Peyer's patch (tissue), 4 donors: ENCODE measurements at regions not wholly inside any gene's neighbourhood (a gene's known extent, or its start where the extent isn't known, plus 50 kb on each side); places are given as distances from the start of the nearest gene placed in this dataset.

Source experiments
- DNase-seq, 3 donors: peaks; one replicate each; pipeline ENCODE4 v3.0.0-alpha.2; 2017 to 2019
- H3K27ac ChIP-seq, 4 donors: fragments of 200-600 bp; sonication (generic); one replicate each; pipeline ENCODE4 v1.5.1; 2016 to 2019
- H3K27me3 ChIP-seq, 2 donors: fragments of 200-600 bp; sonication (generic); one replicate each; pipeline ENCODE4 v1.5.1; 2019
- H3K36me3 ChIP-seq, 3 donors: fragments of 200-600 bp; sonication (generic); one replicate each; pipeline ENCODE4 v1.5.1; 2016 to 2019
- H3K4me1 ChIP-seq, 4 donors: fragments of 200-600 bp; sonication (generic); one replicate each; pipeline ENCODE4 v1.5.1; 2016 to 2019
- H3K4me3 ChIP-seq, 4 donors: fragments of 200-600 bp; sonication (generic); 1 replicate in 3 of 4; 2 replicates in 1 of 4; pipeline ENCODE4 v1.5.1; 2016 to 2019; ENCODE audit warnings: mild to moderate bottlenecking in 1 of 4
- H3K9me3 ChIP-seq, 4 donors: fragments of 200-600 bp; sonication (generic); one replicate each; pipeline ENCODE4 v1.5.1; 2016 to 2019; ENCODE audit warnings: mild to moderate bottlenecking in 1 of 4
- POLR2A ChIP-seq, 2 donors: fragments of 450-650 bp; IDR thresholded peaks; one replicate each; pipeline ENCODE4 v1.5.1; 2017; ENCODE audit warnings: antibody characterized with exemption in 2 of 2, mild to moderate bottlenecking in 2 of 2, moderate library complexity in 2 of 2
- TF ChIP-seq, protein P1 (sequence below), 6 experiments: fragments of 450-650 bp in 4 of 6; fragments of 200-600 bp in 2 of 6; sonication (generic) in 1 of 6; IDR thresholded peaks; one replicate each; pipeline ENCODE4 v1.5.1; 2017 to 2019; ENCODE audit warnings: antibody characterized with exemption in 6 of 6, mild to moderate bottlenecking in 3 of 6, moderate library complexity in 1 of 6

DNA sequence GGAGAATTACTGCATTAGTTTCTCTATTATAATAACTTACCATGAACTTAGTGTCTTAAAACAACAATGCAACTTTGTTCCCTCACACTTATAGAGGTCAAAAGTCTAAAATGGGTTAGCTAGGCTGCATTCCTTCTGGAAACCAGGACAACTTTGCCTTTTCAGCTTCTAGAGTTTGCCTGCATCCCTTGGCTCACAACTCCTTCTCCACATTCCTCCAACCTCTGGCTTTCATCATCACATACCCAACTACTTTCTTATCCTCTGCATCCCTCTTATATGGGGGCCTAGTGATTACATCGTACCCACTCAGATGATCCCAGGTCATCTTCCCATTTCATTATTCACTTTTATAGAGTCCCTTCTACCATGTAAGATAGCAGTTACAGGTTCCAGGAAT is 251.1 kb downstream of the C12orf50 start:
- TF ChIP-seq POLR2A (IDR thresholded peaks at IDR 0.05): no peak
- TF ChIP-seq, protein P1, sequence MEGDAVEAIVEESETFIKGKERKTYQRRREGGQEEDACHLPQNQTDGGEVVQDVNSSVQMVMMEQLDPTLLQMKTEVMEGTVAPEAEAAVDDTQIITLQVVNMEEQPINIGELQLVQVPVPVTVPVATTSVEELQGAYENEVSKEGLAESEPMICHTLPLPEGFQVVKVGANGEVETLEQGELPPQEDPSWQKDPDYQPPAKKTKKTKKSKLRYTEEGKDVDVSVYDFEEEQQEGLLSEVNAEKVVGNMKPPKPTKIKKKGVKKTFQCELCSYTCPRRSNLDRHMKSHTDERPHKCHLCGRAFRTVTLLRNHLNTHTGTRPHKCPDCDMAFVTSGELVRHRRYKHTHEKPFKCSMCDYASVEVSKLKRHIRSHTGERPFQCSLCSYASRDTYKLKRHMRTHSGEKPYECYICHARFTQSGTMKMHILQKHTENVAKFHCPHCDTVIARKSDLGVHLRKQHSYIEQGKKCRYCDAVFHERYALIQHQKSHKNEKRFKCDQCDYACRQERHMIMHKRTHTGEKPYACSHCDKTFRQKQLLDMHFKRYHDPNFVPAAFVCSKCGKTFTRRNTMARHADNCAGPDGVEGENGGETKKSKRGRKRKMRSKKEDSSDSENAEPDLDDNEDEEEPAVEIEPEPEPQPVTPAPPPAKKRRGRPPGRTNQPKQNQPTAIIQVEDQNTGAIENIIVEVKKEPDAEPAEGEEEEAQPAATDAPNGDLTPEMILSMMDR (IDR thresholded peaks at IDR 0.05): no peak
- DNase-seq: no peak
- Histone ChIP-seq H3K36me3 (no peaks in the 10 kb centered on the region), H3K9me3 (no peaks in the 10 kb centered on the region), H3K27me3 (no peaks in the 10 kb centered on the region), H3K27ac (no peak overlapping the region), H3K4me1 (no peaks in the 10 kb centered on the region), H3K4me3 (no peak overlapping the region)

DNA sequence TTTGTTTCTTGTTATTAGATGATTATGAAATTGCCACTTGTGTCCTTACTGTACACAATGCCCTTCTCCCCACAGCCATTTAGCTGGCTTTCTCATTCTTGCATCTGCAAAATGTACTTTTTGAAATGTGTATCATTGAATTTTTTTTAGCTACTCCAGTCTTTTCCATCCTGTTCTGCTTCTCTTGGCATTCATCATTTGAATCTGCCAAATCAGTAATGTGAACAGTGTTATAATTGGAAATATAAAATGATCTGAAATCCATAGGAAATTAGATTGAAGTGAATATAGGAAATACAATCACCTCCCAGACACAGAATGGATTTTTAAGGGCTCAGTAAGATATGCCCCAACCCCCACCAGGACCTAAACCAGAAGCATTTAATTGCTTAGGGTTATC is 253.4 kb downstream of the C12orf50 start:
- H3K4me1 ChIP-seq: no peaks in the 10 kb centered on the region

DNA sequence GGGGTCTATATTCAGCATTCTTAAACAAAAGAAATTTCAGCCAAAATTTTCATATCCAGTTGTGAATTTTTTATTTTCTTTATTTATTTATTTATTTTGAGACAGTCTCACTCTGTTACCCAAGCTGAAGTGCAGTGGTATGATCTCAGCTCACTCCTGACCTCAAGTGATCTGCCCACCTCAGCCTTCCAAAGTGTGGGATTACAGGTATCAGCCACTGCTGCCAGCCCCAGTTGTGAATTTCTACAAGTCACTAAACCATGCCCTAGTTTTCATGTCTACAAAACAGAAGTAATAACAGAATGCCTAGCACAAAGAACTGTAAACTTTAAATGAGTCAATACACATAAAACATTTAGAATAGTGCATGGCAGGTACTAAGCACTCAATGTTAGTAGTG is 254.2 kb downstream of the C12orf50 start:
- H3K27me3 ChIP-seq: no peaks in the 10 kb centered on the region
- no peak overlapping the region for H3K4me3 ChIP-seq
- TF ChIP-seq, protein P1 (IDR thresholded peaks at IDR 0.05): no peak
- TF ChIP-seq POLR2A (IDR thresholded peaks at IDR 0.05): no peak
- DNase-seq: no peak
- no peak overlapping the region for H3K27ac ChIP-seq
- no peaks in the 10 kb centered on the region for H3K9me3 ChIP-seq
- H3K36me3 ChIP-seq: no peaks in the 10 kb centered on the region
- no peaks in the 10 kb centered on the region for H3K4me1 ChIP-seq

More for the DNA sequence above, 253.4 kb downstream of the C12orf50 start:
- Histone ChIP-seq H3K27me3 (no peaks in the 10 kb centered on the region), H3K27ac (no peak overlapping the region), H3K4me3 (no peak overlapping the region), H3K36me3 (no peaks in the 10 kb centered on the region), H3K9me3 (no peaks in the 10 kb centered on the region)
- no peak for DNase-seq
- TF ChIP-seq POLR2A (IDR thresholded peaks at IDR 0.05): no peak
- TF ChIP-seq, protein P1 (IDR thresholded peaks at IDR 0.05): no peak

DNA sequence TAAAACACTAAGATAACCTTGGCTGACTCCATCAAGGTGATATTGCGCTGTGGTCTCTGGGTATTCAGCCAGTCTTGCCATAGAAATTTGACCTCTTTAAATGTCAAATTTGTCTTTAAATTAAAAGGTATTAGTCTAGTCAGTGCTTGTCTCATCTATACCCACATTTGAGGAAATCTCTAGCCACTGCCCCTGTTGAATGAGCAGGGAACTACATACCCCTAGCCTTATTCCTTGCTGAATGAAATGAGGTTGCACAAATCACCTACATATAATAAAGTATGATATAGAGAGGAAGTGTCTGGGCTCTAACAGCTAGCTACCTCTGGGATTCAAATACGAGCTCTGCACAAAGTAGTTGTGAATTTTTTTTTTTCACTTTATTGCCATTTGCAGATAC is 256.8 kb downstream of the C12orf50 start:
- Histone ChIP-seq H3K36me3 (no peaks in the 10 kb centered on the region), H3K27me3 (no peaks in the 10 kb centered on the region), H3K4me3 (no peak overlapping the region), H3K4me1 (no peaks in the 10 kb centered on the region), H3K27ac (no peak overlapping the region), H3K9me3 (no peaks in the 10 kb centered on the region)
- no peak for DNase-seq
- TF ChIP-seq POLR2A (IDR thresholded peaks at IDR 0.05): no peak
- TF ChIP-seq, protein P1 (IDR thresholded peaks at IDR 0.05): no peak

DNA sequence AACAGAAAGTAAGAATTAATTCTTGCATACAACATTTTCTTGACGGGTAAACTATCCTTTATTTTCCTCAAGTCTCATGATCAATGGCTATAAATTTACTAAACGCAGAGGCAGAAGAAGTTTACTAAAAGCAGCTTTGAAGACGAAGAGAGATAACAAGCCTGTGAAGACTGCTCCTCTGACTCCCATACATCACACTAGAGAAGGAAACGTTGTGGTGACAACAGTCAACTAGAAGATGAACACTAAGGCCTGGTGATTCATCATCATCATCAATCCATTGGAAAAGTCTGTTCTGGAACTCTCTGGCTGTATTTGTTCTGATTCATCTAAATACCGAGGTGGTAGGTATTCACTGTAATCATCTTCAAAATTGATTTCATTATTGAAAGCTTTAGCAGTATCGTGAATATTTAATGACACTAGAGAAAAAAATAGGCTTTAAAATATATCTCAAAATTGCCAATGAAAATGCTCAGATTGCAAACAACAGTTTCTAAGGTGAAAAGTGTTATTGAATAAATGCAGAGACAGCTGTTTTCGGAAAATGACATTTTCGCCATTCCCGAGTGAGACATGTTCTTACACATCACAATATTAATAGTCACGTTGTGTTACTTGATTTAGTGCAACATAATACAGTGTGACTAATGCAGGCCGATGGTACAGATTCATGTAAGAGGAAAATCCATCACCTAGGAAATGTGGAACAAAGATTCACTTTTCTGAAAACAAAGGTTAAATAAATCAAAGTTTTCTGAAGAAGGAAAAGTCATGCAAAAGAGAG is 260.5 kb downstream of the C12orf50 start:
- H3K27ac ChIP-seq: no peak overlapping the region
- DNase-seq: no peak
- H3K27me3 ChIP-seq: no peaks in the 10 kb centered on the region
- no peaks in the 10 kb centered on the region for H3K36me3 ChIP-seq
- TF ChIP-seq POLR2A (IDR thresholded peaks at IDR 0.05): no peak
- TF ChIP-seq, protein P1 (IDR thresholded peaks at IDR 0.05): no peak
- H3K4me1 ChIP-seq: no peaks in the 10 kb centered on the region
- H3K9me3 ChIP-seq: no peaks in the 10 kb centered on the region
- no peak overlapping the region for H3K4me3 ChIP-seq
